ENCODE measurements at regions not wholly inside any gene's neighbourhood (a gene's known extent, or its start where the extent isn't known, plus 50 kb on each side); places are given as distances from the start of the nearest gene placed in this dataset.
"Not testable (repeated sequence)": the region's sequence is repeated elsewhere in the genome, so short reads cannot be mapped to it uniquely, and the experiment has no call there.

DNA sequence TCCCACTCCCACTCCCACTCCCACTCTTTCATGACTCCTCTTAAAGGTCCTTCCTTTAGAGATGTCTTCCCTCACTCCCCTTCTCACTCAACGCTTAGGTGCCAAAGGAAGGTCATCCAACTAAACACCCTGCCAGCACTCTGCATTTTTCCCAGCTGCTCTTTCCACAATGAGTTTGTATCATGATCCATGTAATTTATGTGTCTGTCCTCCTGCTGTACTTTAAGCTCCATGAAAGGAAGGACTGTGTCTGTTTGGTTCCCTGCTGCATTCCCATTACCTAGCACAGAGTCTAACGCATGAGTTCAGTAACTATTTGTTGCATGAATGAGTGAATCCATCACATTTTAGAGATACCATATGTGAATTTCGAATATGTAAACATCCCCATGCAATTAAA is 252.7 kb downstream of the KIF20B start:
- DNase-seq: no peak

DNA sequence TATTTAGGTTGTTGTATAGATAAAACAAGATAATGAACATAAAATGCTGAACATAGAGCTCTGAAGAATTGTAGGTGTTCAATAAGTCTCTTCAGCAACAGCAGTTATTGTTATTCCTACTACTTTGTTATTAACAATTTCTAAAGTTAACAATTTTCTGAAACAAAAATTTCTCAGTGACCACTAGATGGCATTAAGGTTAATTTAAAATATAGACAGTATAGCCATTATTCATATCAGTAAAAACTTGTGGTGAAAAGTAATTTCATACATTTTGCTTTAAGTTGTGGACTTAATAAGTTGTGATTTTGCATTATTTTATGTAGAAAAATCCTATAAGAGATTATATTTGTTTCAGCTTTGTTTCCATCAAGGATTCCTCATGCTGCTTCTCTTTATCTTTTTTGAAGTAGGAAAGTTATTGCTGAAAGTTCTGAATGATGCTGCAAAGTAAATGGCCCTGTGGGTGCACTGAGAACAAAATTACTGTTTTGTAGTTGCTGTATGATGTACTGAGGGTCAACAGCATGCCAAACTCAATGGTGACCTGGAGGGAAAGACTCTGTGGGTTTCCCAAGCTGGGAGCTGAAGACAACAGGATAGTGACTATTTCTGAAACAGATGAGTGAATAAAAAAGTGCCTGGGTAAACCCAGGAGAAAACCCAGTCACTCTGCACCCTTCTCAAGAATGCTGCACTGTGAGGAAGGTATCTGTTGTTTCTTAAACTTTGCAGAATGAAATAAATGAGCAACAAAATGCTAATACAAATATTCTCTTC is 253.6 kb downstream of the KIF20B start:
- DNase-seq: no peak

DNA sequence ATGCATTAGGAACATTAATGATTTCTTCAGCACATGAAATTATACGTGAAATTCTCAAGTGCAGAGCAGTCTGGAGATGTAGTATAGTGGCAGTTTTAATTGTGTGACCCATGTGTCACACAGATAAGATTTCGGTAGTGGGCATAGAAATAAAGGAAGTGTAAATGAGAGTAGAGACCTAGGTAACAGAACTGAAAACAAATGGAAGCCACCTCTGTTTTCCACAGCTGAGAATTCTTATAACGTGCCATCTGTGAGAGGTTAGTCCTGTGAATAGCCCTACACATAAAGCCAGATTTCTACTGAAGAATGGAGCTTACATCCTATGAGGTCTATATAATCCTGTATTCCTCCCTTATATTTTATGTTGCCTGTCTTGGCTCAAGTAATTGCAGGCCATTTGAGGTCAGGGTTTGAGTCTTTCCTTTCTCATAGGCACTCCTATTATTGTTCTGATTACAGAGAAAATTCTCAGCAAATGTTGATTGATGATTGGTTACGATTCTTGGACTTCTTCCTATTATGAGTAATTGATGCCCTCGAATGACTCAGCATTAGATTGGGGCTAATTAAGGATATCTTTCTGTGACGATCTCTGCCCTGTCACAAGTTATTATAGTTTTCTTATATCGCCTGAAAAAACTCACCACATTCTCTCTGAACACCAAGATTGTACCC is 258.2 kb downstream of the KIF20B start:
- no peak for DNase-seq

DNA sequence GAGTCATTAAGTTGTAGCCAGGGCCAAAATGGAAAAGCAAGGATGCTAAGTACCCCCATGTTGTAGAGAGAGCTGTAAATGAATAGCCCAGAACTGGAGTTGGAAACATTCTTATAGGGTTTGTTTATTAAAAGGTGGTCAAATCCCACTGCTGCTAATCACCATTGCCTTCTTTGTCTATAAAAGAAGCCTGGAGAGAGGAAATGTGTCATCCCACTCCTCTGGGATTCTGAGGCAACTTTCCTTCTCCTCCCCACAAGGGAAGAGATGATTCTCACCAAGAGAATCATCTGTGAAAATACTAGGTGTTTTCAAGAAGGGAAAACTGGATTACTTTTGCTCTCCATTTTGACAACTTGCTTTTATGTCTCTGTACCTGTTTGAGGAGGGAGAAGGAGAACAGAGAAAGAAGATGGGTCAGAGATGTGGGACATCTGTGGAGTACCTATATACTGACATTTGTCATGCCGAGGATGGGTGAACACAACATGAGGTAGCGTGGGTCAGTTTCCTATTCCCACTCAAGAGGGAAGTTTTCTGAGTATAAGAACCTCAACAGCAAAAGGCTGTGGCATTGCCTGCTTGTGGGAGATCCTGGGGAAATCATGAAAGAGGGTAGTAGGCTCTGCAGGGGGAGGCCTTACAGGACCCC is 262.2 kb downstream of the KIF20B start:
- no peak for DNase-seq

DNA sequence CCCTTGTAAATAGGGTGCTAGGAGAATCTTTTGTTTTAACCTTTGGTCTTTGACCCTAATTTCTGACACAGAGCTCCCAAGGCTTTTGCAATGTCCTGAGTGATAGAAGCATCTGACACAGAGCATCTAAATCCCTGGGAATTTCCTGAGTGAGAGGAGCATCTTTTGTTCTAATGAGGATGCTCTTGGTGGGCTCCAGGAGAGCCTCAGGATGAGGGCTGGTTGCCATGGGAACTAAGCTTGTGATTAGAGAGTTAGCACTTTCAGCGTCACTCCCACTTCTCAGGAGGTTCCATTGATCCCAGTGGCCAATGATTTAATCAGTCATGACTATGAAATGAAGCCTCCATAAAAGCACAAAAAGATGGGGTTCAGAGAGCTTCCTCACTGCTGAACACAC is 264.8 kb downstream of the KIF20B start:
- DNase-seq: no peak

DNA sequence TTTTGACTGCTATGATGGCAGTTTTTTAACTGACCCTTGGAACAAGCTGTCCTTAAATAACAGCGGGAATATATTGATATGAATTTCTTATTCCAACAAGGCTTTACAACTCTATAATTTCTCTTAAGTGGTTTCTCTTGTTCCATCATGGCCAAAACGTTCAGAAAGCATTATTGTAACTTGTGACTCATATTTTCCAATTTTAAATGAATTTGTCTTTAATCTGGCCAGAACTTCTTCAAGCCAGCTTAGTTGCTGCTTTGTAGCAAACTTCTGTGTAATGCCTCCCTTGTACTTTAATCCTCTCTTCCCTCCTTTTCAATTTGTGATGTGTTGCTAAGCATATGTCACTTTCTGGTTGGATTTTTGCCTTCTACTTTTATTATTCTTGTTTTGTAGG is 271.9 kb downstream of the KIF20B start:
- no peak for DNase-seq

DNA sequence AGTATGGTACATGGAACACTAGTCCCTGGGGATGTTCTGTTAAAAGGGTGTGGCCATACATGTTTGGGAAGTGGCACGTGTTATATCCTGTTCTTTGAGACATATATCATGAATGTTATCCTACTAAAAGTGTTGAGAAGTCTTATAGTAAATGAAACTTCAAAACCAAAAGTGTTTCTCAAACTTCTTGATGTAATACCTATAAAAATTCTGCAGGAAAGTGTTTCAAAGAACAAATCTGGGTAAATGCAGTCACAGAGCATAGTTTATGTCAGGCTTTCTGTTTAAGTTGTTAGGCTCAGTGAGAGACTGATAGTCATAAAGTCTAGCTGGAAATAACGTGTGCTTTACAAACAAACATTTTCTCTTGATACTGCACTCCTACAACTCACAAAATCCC is 273.7 kb downstream of the KIF20B start:
- DNase-seq: no peak

DNA sequence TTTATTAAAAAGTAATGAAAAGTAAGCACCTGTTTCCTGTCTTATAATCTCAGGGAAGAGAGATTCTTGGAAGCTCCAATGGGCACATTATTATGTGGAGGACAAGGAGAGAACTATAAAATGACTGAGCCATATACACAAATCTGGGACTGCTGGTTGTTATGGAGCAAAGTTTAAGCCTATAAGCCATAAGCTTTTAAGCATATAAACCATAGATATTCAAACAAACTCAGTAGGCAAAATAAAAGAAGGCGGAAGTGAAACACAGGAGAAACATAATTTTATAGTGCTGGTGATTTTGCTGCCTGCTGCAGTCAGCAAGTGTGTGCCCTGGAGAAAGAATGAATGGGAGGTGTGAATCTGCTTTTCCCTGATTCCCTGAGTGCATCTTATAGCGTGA is 274.4 kb downstream of the KIF20B start:
- no peak for DNase-seq

DNA sequence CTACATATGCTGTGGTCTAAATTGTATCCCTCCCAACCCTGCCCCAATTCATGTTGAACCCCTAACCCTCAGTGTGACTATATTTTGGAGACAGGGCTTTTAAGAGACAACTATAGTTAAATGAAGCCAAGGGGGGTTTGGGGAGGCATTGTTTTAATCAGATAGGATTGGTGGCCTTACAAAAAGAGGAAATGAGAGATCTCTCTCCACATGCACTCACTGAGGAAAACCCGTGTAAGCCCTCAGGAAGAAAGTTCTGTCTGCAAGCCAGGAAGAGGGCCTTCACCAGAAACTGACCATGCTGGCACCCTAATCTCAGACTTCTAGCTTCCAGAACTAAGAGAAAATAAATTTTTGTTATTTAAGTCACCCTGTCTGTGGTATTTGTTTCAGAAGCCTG is 276.7 kb downstream of the KIF20B start:
- DNase-seq: no peak

DNA sequence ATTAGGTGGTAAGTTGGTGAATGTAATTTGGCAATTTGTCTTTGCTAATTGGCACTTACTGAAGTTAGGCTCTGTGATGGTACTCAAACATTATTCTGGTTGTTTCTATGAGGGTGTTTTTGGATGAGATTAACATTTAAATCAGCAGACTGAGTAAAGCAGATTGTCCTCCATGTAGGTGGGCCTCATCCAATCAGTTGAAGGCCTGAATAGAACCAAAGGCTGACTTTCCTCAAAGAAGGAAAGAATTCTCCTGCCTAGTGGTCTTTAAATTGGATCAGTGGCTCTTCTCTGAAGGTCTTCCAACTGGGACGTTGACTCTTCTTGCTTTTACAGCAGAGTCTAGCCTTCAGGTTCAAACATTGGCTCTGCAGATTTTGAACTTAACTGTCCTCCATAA is 278.3 kb downstream of the KIF20B start:
- DNase-seq: no peak

DNA sequence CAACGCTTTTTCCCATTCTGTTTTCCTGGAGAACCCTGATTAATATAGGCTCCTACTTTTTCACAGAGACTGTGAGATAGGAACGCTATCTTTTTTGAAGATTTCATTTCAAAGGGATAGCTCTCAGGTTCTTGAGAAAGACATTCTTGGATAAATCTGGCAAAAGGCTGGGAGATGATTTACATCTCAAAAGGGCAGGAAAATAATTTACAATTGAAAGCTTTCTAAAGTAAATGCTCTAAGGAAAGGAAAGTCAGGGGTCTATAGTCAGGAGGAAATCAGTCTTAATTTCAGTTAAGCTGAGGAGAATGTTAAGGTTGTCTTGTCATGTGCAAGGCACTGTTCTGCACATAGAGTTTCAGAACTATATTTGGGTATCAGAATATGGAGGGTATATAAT is 278.8 kb downstream of the KIF20B start:
- DNase-seq: no peak

DNA sequence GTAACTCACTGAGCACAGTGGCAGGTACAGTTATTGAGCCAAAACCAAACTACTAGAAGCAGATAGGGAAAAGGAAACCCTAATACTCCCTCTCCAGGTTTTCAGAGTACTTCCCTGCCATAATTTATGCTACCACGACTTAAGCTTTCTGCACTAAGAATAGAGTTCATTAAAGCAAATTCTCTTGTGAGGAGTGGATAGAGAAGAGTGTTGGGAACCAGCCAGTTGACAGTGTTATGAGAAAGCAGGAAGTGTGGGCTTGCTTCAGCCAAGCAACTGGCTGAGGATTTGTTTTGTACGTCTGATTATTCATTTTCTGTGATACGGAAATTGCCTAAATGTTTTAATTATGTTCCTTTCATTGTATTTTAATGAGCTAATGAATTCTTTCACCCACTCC is 280.5 kb downstream of the KIF20B start:
- DNase-seq: no peak

DNA sequence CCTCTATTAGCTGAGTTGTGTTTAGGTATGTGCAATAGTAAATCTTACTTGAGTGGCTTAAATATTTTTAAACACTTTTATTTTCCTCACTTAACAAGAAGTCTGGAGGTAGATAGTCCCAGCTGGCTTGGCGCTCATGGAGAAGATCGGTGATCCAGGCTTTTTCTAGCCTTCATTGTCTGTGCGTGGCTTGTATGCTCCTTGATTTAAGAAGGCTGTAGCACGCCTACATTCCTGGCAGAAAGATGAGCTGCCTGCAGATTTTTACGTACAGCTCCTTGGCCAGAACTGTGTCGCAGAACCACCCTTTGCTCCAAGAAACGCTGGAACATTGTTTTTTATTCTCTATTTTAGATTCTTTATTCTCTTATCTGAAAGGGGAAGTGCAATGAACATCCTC is 284.1 kb downstream of the KIF20B start:
- DNase-seq: no peak

DNA sequence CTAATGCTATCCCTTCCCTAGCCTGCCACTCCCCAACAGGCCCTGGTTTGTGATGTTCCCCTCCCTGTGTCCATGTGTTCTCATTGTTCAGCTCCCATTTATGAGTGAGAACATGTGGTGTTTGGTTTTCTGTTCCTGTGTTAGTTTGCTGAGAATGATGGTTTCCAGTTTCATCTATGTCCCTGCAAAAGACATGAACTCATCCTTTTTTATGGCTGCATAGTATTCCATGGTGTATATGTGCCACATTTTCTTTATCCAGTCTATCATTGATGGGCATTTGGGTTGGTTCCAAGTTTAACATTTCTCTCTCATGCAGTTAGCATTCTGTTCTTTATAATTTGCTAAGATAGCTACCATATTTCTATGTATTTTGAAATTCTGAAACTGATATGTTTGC is 287.0 kb downstream of the KIF20B start:
- DNase-seq: not testable (repeated sequence)

DNA sequence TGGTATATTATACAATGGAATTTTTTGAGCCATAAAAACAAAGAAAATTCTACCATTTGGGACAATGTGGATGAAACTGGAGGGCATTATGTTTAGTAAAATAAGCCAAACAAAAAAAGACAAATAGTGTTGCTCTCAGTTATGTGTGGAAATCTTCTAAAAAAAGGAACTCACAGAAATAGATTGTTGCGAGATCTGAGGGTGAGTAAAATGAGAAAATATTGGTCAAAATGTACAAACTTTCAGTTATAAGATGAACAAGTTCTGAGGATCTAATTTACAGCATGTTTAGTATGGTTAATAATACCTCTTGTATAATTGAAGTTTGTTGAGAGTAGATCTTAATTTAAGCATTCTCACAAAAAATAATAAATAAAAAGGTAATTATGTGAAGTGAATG is 291.2 kb downstream of the KIF20B start:
- DNase-seq: no peak

DNA sequence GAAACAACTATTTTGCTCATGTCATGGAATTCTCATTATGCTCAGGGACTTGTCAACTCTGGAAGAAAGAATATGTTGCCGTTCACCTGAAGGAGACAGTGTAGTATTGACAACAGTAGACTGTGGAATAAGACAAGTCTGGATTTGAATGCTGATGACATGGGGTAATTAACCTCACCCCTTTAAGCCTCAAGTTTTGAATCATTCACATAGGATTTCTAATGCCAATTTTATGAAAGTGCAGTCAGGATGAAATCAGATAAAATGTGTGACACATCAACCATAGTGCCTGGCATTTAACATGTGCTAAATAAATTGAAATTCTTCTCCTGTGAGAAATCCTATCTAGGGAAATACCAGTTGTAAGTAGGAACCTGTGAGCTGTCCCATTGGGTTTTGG is 305.8 kb downstream of the KIF20B start:
- no peak for DNase-seq

DNA sequence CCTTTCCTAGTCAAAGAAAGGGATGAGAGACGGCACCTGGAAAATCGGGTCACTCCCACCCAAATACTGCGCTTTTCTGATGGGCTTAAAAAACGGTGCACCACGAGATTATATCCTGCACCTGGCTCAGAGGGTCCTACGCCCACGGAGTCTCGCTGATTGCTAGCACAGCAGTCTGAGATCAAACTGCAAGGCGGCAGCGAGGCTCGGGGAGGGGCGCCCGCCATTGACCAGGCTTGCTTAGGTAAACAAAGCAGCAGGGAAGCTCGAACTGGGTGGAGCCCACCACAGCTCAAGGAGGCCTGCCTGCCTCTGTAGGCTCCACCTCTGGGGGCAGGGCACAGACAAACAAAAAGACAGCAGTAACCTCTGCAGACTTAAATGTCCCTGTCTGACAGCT is 309.9 kb downstream of the KIF20B start:
- not testable (repeated sequence) for DNase-seq

DNA sequence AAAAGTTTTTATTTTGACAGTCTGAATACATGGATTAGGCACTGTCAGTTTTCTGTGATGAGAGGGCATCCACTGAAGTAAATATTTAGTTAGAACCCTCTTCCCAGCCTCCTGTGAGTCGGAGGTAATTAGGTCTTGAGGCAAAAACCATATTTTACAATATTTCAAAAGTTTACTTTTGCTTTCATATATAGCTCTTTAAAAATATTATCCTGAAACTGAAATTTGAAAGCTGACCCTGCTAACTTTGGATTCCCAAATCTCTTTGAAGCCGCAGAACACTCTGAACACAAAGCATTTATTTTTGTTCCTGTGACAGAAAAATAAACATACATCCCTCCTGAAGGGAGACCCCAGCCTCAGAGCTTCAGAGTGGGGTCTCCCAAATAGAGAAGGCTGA is 317.4 kb downstream of the KIF20B start:
- no peak for DNase-seq

DNA sequence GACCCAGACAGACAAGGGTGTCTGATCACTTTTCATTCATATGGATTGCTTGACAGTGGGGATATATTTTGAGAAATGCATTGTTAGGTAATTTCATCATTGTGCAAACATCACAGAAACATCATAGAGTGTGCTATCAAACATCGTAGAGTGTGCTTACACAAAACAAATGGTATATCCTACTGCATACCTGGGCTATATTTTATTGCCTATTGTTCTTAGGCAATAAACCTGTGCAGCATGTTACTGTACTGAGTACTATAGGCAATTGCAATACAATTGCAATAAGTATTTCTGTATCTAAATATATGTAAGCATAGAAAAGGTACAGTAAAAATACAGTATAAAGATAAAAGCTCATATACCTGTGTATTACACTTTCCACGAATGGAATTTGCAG is 319.1 kb downstream of the KIF20B start:
- no peak for DNase-seq

DNA sequence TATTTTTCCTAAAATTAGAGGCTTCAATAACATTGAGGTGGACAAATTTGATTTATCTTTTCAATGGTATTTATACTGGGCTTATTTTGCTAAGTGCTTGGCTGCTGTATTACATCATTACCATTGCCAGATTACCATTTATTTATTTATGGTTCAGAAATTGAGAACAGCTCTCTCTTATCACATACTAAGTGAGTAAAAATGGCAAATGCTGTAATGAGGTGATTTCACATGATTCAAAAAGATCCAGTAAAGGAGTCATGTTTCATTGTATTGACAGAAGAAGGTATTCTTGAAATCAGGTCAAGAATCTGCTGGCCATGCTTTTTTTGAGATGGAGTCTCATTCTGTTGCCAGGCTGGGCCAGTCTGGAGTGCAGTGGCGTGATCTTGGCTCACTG is 322.6 kb downstream of the KIF20B start:
- DNase-seq: no peak

DNA sequence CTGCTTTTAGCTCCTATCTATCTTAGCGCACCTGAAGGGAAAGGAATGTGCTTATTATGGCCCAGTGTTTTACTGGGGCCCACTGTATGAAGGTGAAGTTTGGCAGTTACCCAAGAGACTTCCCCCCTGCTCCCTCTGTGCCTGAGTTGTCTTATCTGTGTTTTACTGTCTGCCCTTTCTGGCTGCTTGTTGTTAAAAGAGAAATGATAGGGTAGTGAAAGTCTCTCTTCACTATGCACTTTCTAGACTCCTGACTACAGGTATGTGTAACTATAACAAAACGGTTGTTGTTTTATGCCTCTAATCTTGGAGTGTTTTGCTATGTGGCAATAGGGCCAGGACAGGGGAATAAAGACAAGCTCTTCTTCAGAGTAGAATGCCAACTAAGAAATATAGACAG is 326.9 kb downstream of the KIF20B start:
- no peak for DNase-seq

DNA sequence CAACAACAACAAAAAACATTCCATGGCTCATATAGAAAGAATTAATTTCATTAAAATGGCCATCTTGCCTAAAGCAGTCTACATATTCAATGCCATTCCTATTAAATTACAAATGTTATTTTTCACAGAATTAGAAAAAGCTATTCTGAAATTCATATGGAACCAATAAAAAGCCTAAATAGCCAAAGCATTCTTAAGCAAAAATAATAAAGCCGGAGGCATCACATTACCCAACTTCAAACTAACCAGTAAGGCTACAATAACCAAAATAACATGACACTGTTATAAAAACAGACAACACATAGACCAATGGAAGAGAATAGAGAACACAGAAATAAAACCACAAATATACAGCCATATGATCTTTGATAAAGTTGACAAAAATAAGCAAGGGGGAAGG is 330.4 kb downstream of the KIF20B start:
- DNase-seq: no peak

DNA sequence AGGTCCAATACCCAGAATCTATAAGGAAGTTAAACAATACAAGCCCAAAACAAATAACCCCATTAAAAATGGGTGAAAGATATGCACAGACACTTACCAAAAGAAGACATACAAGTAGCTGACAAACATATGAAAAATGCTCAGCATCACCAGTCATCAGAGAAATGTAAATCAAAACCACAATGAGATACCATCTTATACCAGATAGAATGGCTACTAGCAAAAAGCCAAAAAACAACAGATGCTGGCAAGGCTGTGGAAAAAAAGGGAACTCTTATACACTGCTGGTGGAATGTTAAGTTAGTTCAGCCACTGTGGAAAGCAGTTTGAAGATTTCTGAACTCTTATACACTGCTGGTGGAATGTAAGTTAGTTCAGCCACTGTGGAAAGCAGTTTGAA is 331.1 kb downstream of the KIF20B start:
- DNase-seq: no peak

DNA sequence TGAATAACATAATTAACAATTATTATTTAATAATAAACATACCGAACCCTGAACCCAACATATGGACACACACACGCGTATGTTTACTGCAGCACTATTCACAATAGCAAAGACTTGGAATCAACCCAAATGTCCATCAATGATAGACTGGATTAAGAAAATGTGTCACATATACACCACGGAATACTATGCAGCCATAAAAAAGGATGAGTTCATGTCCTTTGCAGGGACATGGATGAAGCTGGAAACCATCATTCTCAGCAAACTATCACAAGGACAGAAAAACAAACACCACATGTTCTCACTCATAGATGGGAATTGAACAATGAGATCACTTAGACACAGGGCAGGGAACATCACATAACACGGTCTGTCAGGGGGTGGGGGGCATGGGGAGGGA is 333.5 kb downstream of the KIF20B start:
- DNase-seq: not testable (repeated sequence)

Data from CD4-positive, alpha-beta T cell treated with Interleukin-15 for 1 hour (primary cell).